Epithelial cell of esophagus (primary cell): ENCODE measurements at regions not wholly inside any gene's neighbourhood (a gene's known extent, or its start where the extent isn't known, plus 50 kb on each side); places are given as distances from the start of the nearest gene placed in this dataset.

Experiments used
- DNase-seq: peaks from one replicate; pipeline ENCODE4 v3.0.0; 2010; ENCODE audit warnings: low read depth
- H3K4me3 ChIP-seq: 2 replicates; pipeline ENCODE4 v1.5.1; 2011; ENCODE audit warnings: mild to moderate bottlenecking, low read length, control low read depth
- CTCF ChIP-seq: IDR thresholded peaks from 2 replicates; pipeline ENCODE4 v1.5.1; 2011; ENCODE audit warnings: low read depth, mild to moderate bottlenecking, low read length, control low read depth, inconsistent platforms; ENCODE audit not compliant: insufficient read depth; ENCODE audit errors: missing control alignments

GRCh38 chr9:16171911-16172310, 619.1 kb downstream of the CCDC171 start:
- TF ChIP-seq CTCF, result no peak
- H3K4me3 ChIP-seq, result no peak overlapping the region
- no peak for DNase-seq

- no peak for TF ChIP-seq CTCF
- no peak for DNase-seq
- H3K4me3 ChIP-seq, result no peak overlapping the region
Measured at GRCh38 chr9:16172796-16173195, 620.0 kb downstream of the CCDC171 start.

GRCh38 chr9:16174915-16175314, 622.1 kb downstream of the CCDC171 start:
- DNase-seq, result no peak
- TF ChIP-seq CTCF, result no peak
- no peak overlapping the region for H3K4me3 ChIP-seq

- no peak for DNase-seq
- no peak overlapping the region for H3K4me3 ChIP-seq
- TF ChIP-seq CTCF, result no peak
Measured at GRCh38 chr9:16175461-16175860, 622.6 kb downstream of the CCDC171 start.

DNA sequence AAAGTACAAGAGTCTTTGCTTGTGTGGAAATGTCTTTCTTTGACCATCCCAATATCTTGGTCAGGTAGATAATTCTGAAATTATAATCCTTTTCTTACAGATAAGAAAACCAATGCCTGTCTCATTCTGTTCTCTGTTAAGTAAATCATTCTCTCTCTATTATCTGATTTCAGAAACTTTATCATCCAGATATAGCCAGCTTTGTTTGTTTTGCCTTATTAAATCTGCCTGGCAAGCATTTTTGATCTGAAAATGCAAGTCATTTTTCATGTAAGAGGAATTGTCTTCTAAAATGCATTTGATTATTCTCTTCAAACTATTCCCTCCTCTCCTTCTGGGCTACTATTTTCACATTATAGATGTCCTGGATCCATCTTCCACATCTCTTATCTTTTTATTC, 625.5 kb downstream of the CCDC171 start:
- no peak for TF ChIP-seq CTCF
- H3K4me3 ChIP-seq, result no peak overlapping the region
- no peak for DNase-seq

- DNase-seq, result no peak
- no peak for TF ChIP-seq CTCF
- H3K4me3 ChIP-seq, result no peak overlapping the region
Measured at GRCh38 chr9:16179566-16179965, 626.7 kb downstream of the CCDC171 start.

DNA sequence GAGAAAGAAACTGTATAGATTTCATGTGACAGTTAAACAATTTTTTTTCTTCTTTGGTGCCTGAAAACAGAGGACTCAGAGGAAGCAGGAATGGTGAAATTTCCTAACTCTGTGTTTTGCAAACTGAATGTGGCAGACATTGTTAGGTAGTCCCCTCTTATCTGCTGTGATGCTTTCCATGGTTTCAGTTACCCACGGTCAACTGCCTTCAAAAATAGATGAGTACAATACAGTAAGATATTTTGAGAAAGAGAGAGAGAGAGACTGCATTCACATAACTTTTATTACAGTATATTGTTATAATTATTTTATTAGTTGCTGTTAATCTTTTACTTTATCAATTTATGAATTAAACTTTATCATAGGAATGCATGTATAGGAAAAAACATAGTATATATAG, 627.2 kb downstream of the CCDC171 start:
- TF ChIP-seq CTCF, result no peak
- DNase-seq, result no peak
- no peak overlapping the region for H3K4me3 ChIP-seq
